SK-N-SH treated with all-trans-retinoic acid at 6 μM for 48 hours (cell line): ENCODE measurements at regions not wholly inside any gene's neighbourhood (a gene's known extent, or its start where the extent isn't known, plus 50 kb on each side); places are given as distances from the start of the nearest gene placed in this dataset.

Source experiments
- ATAC-seq: fragments of 200-7000 bp; cut with Tn5 transposase; 3 replicates; pipeline ENCODE4 v1.9.1; 2020; ENCODE audit warnings: mild to moderate bottlenecking, moderate library complexity
- ARNTL ChIP-seq: fragments of 450-650 bp; formaldehyde crosslinking; IDR thresholded peaks from 2 replicates; pipeline ENCODE4 v1.5.0; 2020; ENCODE audit warnings: low read depth, mild to moderate bottlenecking, moderate library complexity, borderline replicate concordance
- BACH2 ChIP-seq: fragments of 250-450 bp; sonication (Bioruptor Pico); IDR thresholded peaks from 2 replicates; pipeline ENCODE4 v1.9.0; 2021; ENCODE audit warnings: mild to moderate bottlenecking, borderline replicate concordance
- CREB5 ChIP-seq: fragments of 250-450 bp; sonication (Bioruptor Pico); IDR thresholded peaks from 2 replicates; pipeline ENCODE4 v1.5.1; 2020; ENCODE audit warnings: low read depth, mild to moderate bottlenecking, moderate library complexity
- CSDC2 ChIP-seq: fragments of 250-450 bp; sonication (Bioruptor Pico); IDR thresholded peaks from 2 replicates; pipeline ENCODE4 v1.5.0; 2020; ENCODE audit warnings: mild to moderate bottlenecking, moderate library complexity
- CSRNP3 ChIP-seq: fragments of 250-450 bp; sonication (Bioruptor Pico); IDR thresholded peaks from 2 replicates; pipeline ENCODE4 v1.5.1; 2021; ENCODE audit warnings: mild to moderate bottlenecking, moderate library complexity
- ESRRG ChIP-seq: fragments of 250-450 bp; sonication (Bioruptor Pico); IDR thresholded peaks from 2 replicates; pipeline ENCODE4 v1.6.1; 2021; ENCODE audit warnings: mild to moderate bottlenecking
- GLIS3 ChIP-seq: fragments of 250-450 bp; sonication (Bioruptor Pico); IDR thresholded peaks from 2 replicates; pipeline ENCODE4 v1.5.0; 2020; ENCODE audit warnings: mild to moderate bottlenecking, moderate library complexity
- ISL1 ChIP-seq: fragments of 250-450 bp; sonication (Bioruptor Pico); IDR thresholded peaks from 2 replicates; pipeline ENCODE4 v2.1.2; 2022; ENCODE audit warnings: mild to moderate bottlenecking, moderate library complexity
- OSR1 ChIP-seq: fragments of 250-450 bp; sonication (Bioruptor Pico); IDR thresholded peaks from 2 replicates; pipeline ENCODE4 v1.8.0; 2022; ENCODE audit warnings: moderate library complexity, mild to moderate bottlenecking, inconsistent platforms
- PATZ1 ChIP-seq: fragments of 250-450 bp; sonication (Bioruptor Pico); IDR thresholded peaks from 2 replicates; pipeline ENCODE4 v1.8.0; 2020; ENCODE audit warnings: mild to moderate bottlenecking, moderate library complexity, borderline replicate concordance
- POU6F1 ChIP-seq: fragments of 250-450 bp; sonication (Bioruptor Pico); IDR thresholded peaks from 2 replicates; pipeline ENCODE4 v1.8.0; 2021; ENCODE audit warnings: low read depth, mild to moderate bottlenecking, moderate library complexity, borderline replicate concordance
- PPARA ChIP-seq: fragments of 250-450 bp; sonication (Bioruptor Pico); IDR thresholded peaks from 2 replicates; pipeline ENCODE4 v1.5.0; 2020; ENCODE audit warnings: mild to moderate bottlenecking, borderline replicate concordance
- RARB ChIP-seq: fragments of 250-450 bp; sonication (Bioruptor Pico); IDR thresholded peaks from 2 replicates; pipeline ENCODE4 v1.8.0; 2021; ENCODE audit warnings: mild to moderate bottlenecking, moderate library complexity
- TCF4 ChIP-seq: fragments of 250-450 bp; sonication (Bioruptor Pico); IDR thresholded peaks from 2 replicates; pipeline ENCODE4 v1.8.0; 2021; ENCODE audit warnings: mild to moderate bottlenecking, moderate library complexity, borderline replicate concordance
- TOX ChIP-seq: fragments of 250-450 bp; sonication (Bioruptor Pico); IDR thresholded peaks from 2 replicates; pipeline ENCODE4 v1.8.0; 2021; ENCODE audit warnings: mild to moderate bottlenecking, moderate library complexity, borderline replicate concordance
- TSHZ2 ChIP-seq: fragments of 250-450 bp; sonication (Bioruptor Pico); IDR thresholded peaks from 2 replicates; pipeline ENCODE4 v1.5.0; 2020; ENCODE audit warnings: mild to moderate bottlenecking, moderate library complexity
- ZC3H10 ChIP-seq: fragments of 250-450 bp; sonication (Bioruptor Pico); IDR thresholded peaks from 2 replicates; pipeline ENCODE4 v1.5.1; 2021; ENCODE audit warnings: mild to moderate bottlenecking, moderate library complexity
- ZFP30 ChIP-seq: fragments of 450-650 bp; formaldehyde crosslinking; IDR thresholded peaks from 2 replicates; pipeline ENCODE4 v1.5.0; 2022; ENCODE audit warnings: mild to moderate bottlenecking, moderate library complexity
- ZNF565 ChIP-seq: fragments of 450-650 bp; formaldehyde crosslinking; conservative IDR thresholded peaks from 2 replicates; pipeline ENCODE4 v1.5.0; 2020; ENCODE audit warnings: low read depth, mild to moderate bottlenecking, moderate library complexity
- ZNF70 ChIP-seq: fragments of 450-650 bp; formaldehyde crosslinking; IDR thresholded peaks from 2 replicates; pipeline ENCODE4 v1.5.0; 2020; ENCODE audit warnings: mild to moderate bottlenecking, moderate library complexity

GRCh38 chr15:46041905-46042304 lies 407.1 kb downstream of the SQOR start:
- TF ChIP-seq CSDC2 (no peak), BACH2 (CRISPR knock-in tag) (no peak), TSHZ2 (CRISPR knock-in tag) (no peak), TCF4 (CRISPR knock-in tag) (no peak), ZNF70 (CRISPR knock-in tag) (no peak), ISL1 (no peak), CSRNP3 (CRISPR knock-in tag) (no peak), ZC3H10 (CRISPR knock-in tag) (no peak), RARB (CRISPR knock-in tag) (no peak), POU6F1 (CRISPR knock-in tag) (no peak), ARNTL (CRISPR knock-in tag) (no peak), ESRRG (no peak), OSR1 (CRISPR knock-in tag) (no peak), ZFP30 (CRISPR knock-in tag) (no peak), PATZ1 (CRISPR knock-in tag) (no peak), PPARA (no peak)
- ATAC-seq, result no peak

GRCh38 chr15:46059921-46060594 lies 425.2 kb downstream of the SQOR start:
- no peak for ATAC-seq
- no peak for TF ChIP-seq POU6F1 (CRISPR knock-in tag)
- 0 out of 2 replicates have a peak, but pooled peaks have one; percentile 14 for TF ChIP-seq TCF4 (CRISPR knock-in tag)
- peak; percentile 72 for TF ChIP-seq ISL1

- no peak for ATAC-seq
- TF ChIP-seq ZNF70 (CRISPR knock-in tag) (no peak), ZNF565 (CRISPR knock-in tag) (no peak), ESRRG (no peak)
Measured at GRCh38 chr15:46061002-46061401, 426.2 kb downstream of the SQOR start.

- ATAC-seq, result no peak
- no peak for TF ChIP-seq ISL1
- no peak for TF ChIP-seq CREB5 (CRISPR knock-in tag)
- TF ChIP-seq ZNF70 (CRISPR knock-in tag), result no peak
- no peak for TF ChIP-seq ARNTL (CRISPR knock-in tag)
- no peak for TF ChIP-seq ZNF565 (CRISPR knock-in tag)
- no peak for TF ChIP-seq TOX (CRISPR knock-in tag)
- no peak for TF ChIP-seq TCF4 (CRISPR knock-in tag)
- no peak for TF ChIP-seq CSRNP3 (CRISPR knock-in tag)
- TF ChIP-seq GLIS3 (CRISPR knock-in tag), result no peak
- no peak for TF ChIP-seq PATZ1 (CRISPR knock-in tag)
- TF ChIP-seq OSR1 (CRISPR knock-in tag), result no peak
Measured at GRCh38 chr15:46077220-46077619, 442.4 kb downstream of the SQOR start.
